SK-MEL-5 (cell line): ENCODE measurements at regions not wholly inside any gene's neighbourhood (a gene's known extent, or its start where the extent isn't known, plus 50 kb on each side); places are given as distances from the start of the nearest gene placed in this dataset.
A peak's percentile ranks its signal among the peaks of the same experiment; 100 is the strongest.
"Not testable (repeated sequence)": the region's sequence is repeated elsewhere in the genome, so short reads cannot be mapped to it uniquely, and the experiment has no call there.

Source experiments
- DNase-seq: peaks from one replicate; pipeline ENCODE4 v3.0.0-alpha.2; 2016; ENCODE audit warnings: low read depth, low spot score
- in situ Hi-C: cut with HindIII; loops from 2 replicates; pipeline ENCODE4 v1.10.0; 2016; ENCODE audit warnings: low sequenced_read_pairs, high pct_unique_total_duplicates, low pct_unique_long_range_greater_than_20kb

- in situ Hi-C loops: no loop called here
These were observed 196.7 kb downstream of the RGS3 start for GRCh38 chr9:113660196-113660595.

GRCh38 chr9:113661074-113661473 is 197.5 kb downstream of the RGS3 start:
- no peak for DNase-seq
- in situ Hi-C loops: no loop called here

More at GRCh38 chr9:113660196-113660595, 196.7 kb downstream of the RGS3 start:
- no peak for DNase-seq

GRCh38 chr9:113664181-113664875 is 200.8 kb downstream of the RGS3 start:
- in situ Hi-C loops: no loop called here

GRCh38 chr9:113665064-113665463 is 201.5 kb downstream of the RGS3 start:
- DNase-seq: no peak
- in situ Hi-C loops: no loop called here

More at GRCh38 chr9:113664181-113664875, 200.8 kb downstream of the RGS3 start:
- no peak for DNase-seq

GRCh38 chr9:113665756-113666155 is 202.2 kb downstream of the RGS3 start:
- no peak for DNase-seq
- in situ Hi-C loops: no loop called here

- in situ Hi-C loops: no loop called here
- DNase-seq: no peak
These were observed 204.5 kb downstream of the RGS3 start for GRCh38 chr9:113668061-113668460.

- DNase-seq: no peak
These were observed 206.1 kb downstream of the RGS3 start for GRCh38 chr9:113669522-113670115.

GRCh38 chr9:113673726-113674125 is 202.4 kb upstream of the ZNF618 start:
- in situ Hi-C loops: no loop called here
- no peak for DNase-seq

More at GRCh38 chr9:113669522-113670115, 206.1 kb downstream of the RGS3 start:
- in situ Hi-C loops: no loop called here

- DNase-seq: no peak
- in situ Hi-C loops: no loop called here
These were observed 201.7 kb upstream of the ZNF618 start for GRCh38 chr9:113674436-113674835.

GRCh38 chr9:113675475-113675941 is 200.6 kb upstream of the ZNF618 start:
- peak; percentile 36 for DNase-seq
- in situ Hi-C loops: no loop called here

- in situ Hi-C loops: no loop called here
- no peak for DNase-seq
These were observed 199.1 kb upstream of the ZNF618 start for GRCh38 chr9:113677057-113677456.

- no peak for DNase-seq
- in situ Hi-C loops: no loop called here
These were observed 198.5 kb upstream of the ZNF618 start for GRCh38 chr9:113677569-113677968.

GRCh38 chr9:113678119-113678858 is 197.8 kb upstream of the ZNF618 start:
- in situ Hi-C loops: no loop called here
- no peak for DNase-seq

GRCh38 chr9:113678859-113679256 is 197.3 kb upstream of the ZNF618 start:
- DNase-seq: no peak
- in situ Hi-C loops: no loop called here

GRCh38 chr9:113682297-113682771 is 193.8 kb upstream of the ZNF618 start:
- in situ Hi-C loops: no loop called here

GRCh38 chr9:113685636-113686035 is 190.5 kb upstream of the ZNF618 start:
- DNase-seq, in situ Hi-C loops: not testable (repeated sequence)

More at GRCh38 chr9:113682297-113682771, 193.8 kb upstream of the ZNF618 start:
- peak; percentile 78 for DNase-seq

- in situ Hi-C loops: no loop called here
- DNase-seq: no peak
These were observed 188.9 kb upstream of the ZNF618 start for GRCh38 chr9:113687107-113687679.
